Glomerular endothelial cell (primary cell): ENCODE measurements at regions not wholly inside any gene's neighbourhood (a gene's known extent, or its start where the extent isn't known, plus 50 kb on each side); places are given as distances from the start of the nearest gene placed in this dataset.
A peak's percentile ranks its signal among the peaks of the same experiment; 100 is the strongest.

Experiments
- DNase-seq: peaks from one replicate; pipeline ENCODE4 v3.0.0-alpha.2; 2011; ENCODE audit warnings: low read depth, low spot score; ENCODE audit errors: extremely low read depth

- DNase-seq: no peak
Observed at GRCh38 chr7:18151422-18151821, 123.8 kb upstream of the PRPS1L1 start.

- no peak for DNase-seq
Observed at GRCh38 chr7:18153183-18153748, 125.6 kb upstream of the PRPS1L1 start.

- no peak for DNase-seq
Observed at GRCh38 chr7:18154726-18155125, 127.1 kb upstream of the PRPS1L1 start.

GRCh38 chr7:18157233-18157632, 129.6 kb upstream of the PRPS1L1 start:
- no peak for DNase-seq

GRCh38 chr7:18162657-18163056, 135.0 kb upstream of the PRPS1L1 start:
- DNase-seq: no peak

GRCh38 chr7:18163091-18163490, 135.4 kb upstream of the PRPS1L1 start:
- DNase-seq: no peak

GRCh38 chr7:18165166-18165565, 137.5 kb upstream of the PRPS1L1 start:
- no peak for DNase-seq

GRCh38 chr7:18166002-18166401, 138.4 kb upstream of the PRPS1L1 start:
- no peak for DNase-seq

GRCh38 chr7:18167815-18168214, 140.2 kb upstream of the PRPS1L1 start:
- DNase-seq: no peak

- DNase-seq: no peak
Observed at GRCh38 chr7:18174996-18175395, 147.3 kb upstream of the PRPS1L1 start.

GRCh38 chr7:18175801-18176450, 148.3 kb upstream of the PRPS1L1 start:
- peak; percentile 44 for DNase-seq

GRCh38 chr7:18177129-18177814, 149.6 kb upstream of the PRPS1L1 start:
- no peak for DNase-seq

GRCh38 chr7:18177815-18178660, 150.4 kb upstream of the PRPS1L1 start:
- no peak for DNase-seq

GRCh38 chr7:18179093-18179492, 151.4 kb upstream of the PRPS1L1 start:
- DNase-seq: no peak

- DNase-seq: no peak
Observed at GRCh38 chr7:18180685-18181084, 153.0 kb upstream of the PRPS1L1 start.

- DNase-seq: no peak
Observed at GRCh38 chr7:18189500-18190126, 162.0 kb upstream of the PRPS1L1 start.

- no peak for DNase-seq
Observed at GRCh38 chr7:18191341-18191740, 163.7 kb upstream of the PRPS1L1 start.

GRCh38 chr7:18191862-18192625, 164.4 kb upstream of the PRPS1L1 start:
- no peak for DNase-seq

- DNase-seq: no peak
Observed at GRCh38 chr7:18194616-18195015, 167.0 kb upstream of the PRPS1L1 start.

- DNase-seq: no peak
Observed at GRCh38 chr7:18196638-18197037, 169.0 kb upstream of the PRPS1L1 start.
